Activated CD4-positive, alpha-beta T cell treated with anti-CD3 and anti-CD28 coated beads, Interleukin-2, amount 10 ng/mL, durations not matched to agents 7 days and 5 days (primary cell): ENCODE measurements at regions not wholly inside any gene's neighbourhood (a gene's known extent, or its start where the extent isn't known, plus 50 kb on each side); places are given as distances from the start of the nearest gene placed in this dataset.

Source experiments
- CTCF ChIA-PET: fragments of 350-600 bp; sonication (Branson Sonifier 250); formaldehyde crosslinking; loops from one replicate; lab custom pipeline; 2021; ENCODE audit warnings: antibody characterized with exemption; lab: Charles Lee
- POLR2A ChIA-PET: fragments of 350-600 bp; sonication (Branson Sonifier 250); formaldehyde crosslinking; loops from one replicate; lab custom pipeline; 2021; ENCODE audit warnings: antibody characterized with exemption; lab: Charles Lee
- DNase-seq: peaks from one replicate; pipeline ENCODE4 v3.0.0-alpha.2; 2020
- H3K27ac Mint-ChIP-seq: one replicate; pipeline ENCODE4 v1.8.0; 2021; ENCODE audit warnings: mild to moderate bottlenecking, moderate library complexity, mixed read lengths
- H3K27me3 Mint-ChIP-seq: one replicate; pipeline ENCODE4 v1.8.0; 2021; ENCODE audit warnings: mixed read lengths
- H3K36me3 Mint-ChIP-seq: one replicate; pipeline ENCODE4 v1.8.0; 2021; ENCODE audit warnings: low read depth, mixed read lengths
- H3K4me1 Mint-ChIP-seq: one replicate; pipeline ENCODE4 v1.8.0; 2021; ENCODE audit warnings: mixed read lengths
- H3K4me3 Mint-ChIP-seq: one replicate; pipeline ENCODE4 v1.8.0; 2021; ENCODE audit warnings: mild to moderate bottlenecking, moderate library complexity, mixed read lengths
- H3K9me3 Mint-ChIP-seq: one replicate; pipeline ENCODE4 v1.8.0; 2021; ENCODE audit warnings: mixed read lengths

DNA sequence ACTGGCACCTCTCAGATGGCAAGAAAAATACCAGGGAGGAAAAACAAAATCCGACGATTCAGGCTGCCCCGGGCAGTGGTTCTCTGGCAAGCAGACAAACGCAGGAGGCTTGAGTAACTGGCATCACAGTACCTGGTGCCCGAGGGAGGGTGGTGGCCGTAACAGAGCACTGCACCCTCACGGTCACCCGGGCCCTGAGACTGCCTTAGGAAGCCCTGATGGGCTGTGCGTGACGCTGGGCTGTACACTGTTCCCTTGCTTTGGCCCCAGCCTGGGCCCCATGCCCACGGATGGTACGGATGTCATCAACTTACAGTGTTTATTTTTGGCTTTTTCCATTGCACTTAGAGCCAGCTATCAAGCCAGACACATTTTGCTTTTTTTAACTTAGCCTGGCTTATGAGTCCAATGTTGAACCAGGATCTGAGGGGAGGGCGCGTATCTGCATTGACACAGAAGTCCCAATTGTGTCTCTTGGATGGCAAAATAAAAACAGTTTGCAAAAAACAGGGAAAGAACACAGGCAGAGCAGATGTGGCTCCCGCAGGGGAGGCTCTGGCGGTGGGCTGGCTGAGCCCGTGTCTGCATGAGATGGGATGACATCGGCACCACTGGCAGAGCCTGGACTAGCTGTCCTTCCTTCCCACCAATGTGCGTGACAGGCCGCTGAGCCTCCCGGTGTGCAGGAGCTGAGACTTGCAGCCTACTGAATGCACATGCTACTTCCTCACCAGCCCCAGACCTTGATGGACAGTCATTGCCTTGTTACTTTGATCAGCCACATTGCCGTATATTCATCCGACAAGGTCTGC is 287.7 kb downstream of the FOXL1 start:
- Mint-ChIP-seq H3K27ac (no peak overlapping the region), H3K4me1 (no peaks in the 10 kb centered on the region), H3K27me3 (no peaks in the 10 kb centered on the region), H3K9me3 (no peaks in the 10 kb centered on the region), H3K36me3 (no peaks in the 10 kb centered on the region), H3K4me3 (no peak overlapping the region)
- ChIA-PET POLR2A (no interaction called here), CTCF (no interaction called here)
- DNase-seq = no peak

DNA sequence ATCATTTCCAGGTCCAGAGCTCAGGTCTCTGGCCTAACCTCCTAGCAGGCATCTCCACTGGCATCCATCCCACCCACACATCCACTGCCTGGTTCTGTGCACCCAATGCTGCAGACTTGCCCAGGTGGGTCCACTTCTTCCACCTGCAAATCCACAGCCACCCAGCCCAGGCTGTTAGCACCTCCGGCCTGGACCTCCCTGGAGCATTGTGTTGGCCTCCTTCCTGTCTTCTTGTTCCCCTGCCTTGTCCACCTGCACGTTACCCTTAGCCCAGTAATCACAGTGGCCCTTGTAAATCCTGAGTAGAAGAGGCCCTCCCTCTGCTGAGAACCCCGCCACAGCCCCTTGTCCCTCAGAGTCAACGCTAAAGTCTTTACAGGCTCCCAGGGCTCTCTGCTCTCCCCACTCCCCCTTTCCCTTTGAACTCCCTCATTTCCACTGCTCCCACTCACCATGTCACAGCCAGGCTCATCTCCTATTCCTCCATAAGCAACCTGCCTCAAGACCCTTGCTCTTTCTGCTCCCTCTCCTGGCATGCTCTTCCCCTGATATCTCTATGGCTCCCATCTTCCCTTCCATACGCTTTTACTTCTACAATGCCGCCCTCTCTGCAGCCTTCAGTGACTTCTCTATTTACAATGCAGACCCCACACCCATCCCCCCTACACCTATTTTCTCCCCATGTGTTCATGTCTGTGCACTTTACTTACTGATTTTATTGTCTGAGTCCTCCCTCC is 288.8 kb downstream of the FOXL1 start:
- Mint-ChIP-seq H3K27me3 (no peaks in the 10 kb centered on the region), H3K27ac (no peak overlapping the region), H3K36me3 (no peaks in the 10 kb centered on the region), H3K9me3 (no peaks in the 10 kb centered on the region), H3K4me1 (no peaks in the 10 kb centered on the region), H3K4me3 (no peak overlapping the region)
- CTCF ChIA-PET = no interaction called here
- POLR2A ChIA-PET = no interaction called here
- no peak for DNase-seq

DNA sequence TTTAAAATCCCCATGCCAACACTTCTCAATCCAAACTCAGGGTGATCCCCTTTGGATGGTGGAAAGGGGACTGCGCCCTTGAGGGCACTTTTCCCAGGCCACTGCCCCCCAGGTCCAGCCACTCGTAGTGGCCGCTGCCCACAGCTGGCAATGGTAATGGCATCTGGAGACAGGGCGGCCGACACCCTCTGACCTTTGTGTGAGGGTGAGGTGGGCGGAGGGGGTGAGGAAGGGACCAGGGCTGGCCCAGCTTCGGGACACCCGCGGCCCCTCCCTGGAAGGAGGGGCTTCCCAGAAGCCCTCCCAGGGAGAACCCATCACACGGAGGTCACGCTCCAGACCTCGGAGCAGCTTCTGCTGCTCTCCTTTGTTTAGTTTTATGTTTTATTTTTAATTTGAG is 289.7 kb downstream of the FOXL1 start:
- Mint-ChIP-seq H3K27me3 (no peaks in the 10 kb centered on the region), H3K4me1 (no peaks in the 10 kb centered on the region), H3K27ac (no peak overlapping the region), H3K36me3 (no peaks in the 10 kb centered on the region), H3K9me3 (no peaks in the 10 kb centered on the region), H3K4me3 (no peak overlapping the region)
- ChIA-PET CTCF (no interaction called here), POLR2A (no interaction called here)
- DNase-seq = no peak

DNA sequence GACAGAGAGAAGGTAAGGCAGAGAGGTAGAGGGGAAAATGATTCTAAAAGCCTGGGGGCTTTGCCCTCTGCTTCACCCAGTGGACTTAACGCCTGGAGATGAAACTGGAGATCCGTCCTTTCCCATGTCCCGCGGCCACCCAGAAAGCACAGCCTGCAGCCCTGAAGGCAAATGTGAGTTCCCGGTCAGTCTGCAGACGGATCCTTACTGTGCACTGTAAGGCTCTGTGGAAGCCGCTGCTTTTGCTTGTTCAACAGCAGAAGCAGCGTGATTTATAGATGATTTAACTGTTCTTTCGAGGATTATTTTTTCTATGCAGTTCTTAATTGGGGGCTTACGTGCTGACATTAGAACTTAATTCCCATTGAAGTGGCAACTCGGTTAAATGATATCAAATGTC is 290.4 kb downstream of the FOXL1 start:
- Mint-ChIP-seq H3K4me1 (no peaks in the 10 kb centered on the region), H3K27ac (no peak overlapping the region), H3K9me3 (no peaks in the 10 kb centered on the region), H3K36me3 (no peaks in the 10 kb centered on the region), H3K4me3 (no peak overlapping the region), H3K27me3 (no peaks in the 10 kb centered on the region)
- ChIA-PET POLR2A (no interaction called here), CTCF (interaction anchor here (0.8 kb wide), 1 partner anchor 23 kb away, joined by 3 read pairs; no protein-coding TSS in a partner anchor)
- DNase-seq = no peak

DNA sequence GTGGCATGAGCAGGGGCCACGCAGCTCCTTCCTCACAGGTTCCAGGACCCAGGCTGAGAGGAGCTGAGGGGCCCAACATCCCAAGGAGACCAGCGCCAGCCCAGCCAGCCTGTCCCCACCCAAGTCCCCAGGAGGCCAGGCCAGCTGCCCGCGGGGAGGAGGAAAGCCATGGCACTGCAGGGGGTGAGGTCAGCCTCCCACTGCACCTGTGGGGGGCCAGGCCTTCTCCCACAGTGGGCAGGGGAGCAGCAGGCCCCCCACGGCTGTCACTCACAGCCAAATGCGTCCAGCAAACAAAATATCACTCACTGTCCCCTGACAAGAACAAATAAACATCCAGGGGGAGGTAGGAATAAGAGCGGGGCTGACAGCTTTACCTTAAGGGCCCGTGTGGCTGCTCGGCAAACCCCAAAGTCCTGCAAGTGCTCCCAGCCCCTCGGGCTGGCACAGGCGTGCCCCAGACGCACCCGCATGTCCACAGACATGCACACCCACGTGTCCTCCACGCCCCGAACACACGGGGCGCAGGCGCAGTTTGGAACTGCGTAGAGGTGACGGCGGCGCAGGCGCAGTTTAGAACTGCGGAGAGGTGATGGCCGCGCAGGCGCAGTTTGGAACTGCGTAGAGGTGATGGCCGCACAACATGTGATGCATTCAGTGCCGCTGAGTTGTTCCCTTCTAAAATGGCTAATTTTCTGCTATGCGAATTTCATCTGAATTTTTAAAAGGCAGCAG is 291.1 kb downstream of the FOXL1 start:
- ChIA-PET POLR2A (no interaction called here), CTCF (interaction anchor here (0.8 kb wide), 1 partner anchor 23 kb away, joined by 3 read pairs; no protein-coding TSS in a partner anchor)
- H3K27ac Mint-ChIP-seq = no peak overlapping the region
- no peak overlapping the region for H3K4me3 Mint-ChIP-seq
- no peaks in the 10 kb centered on the region for H3K4me1 Mint-ChIP-seq
- no peaks in the 10 kb centered on the region for H3K27me3 Mint-ChIP-seq
- no peaks in the 10 kb centered on the region for H3K36me3 Mint-ChIP-seq
- no peak for DNase-seq
- H3K9me3 Mint-ChIP-seq = no peaks in the 10 kb centered on the region

DNA sequence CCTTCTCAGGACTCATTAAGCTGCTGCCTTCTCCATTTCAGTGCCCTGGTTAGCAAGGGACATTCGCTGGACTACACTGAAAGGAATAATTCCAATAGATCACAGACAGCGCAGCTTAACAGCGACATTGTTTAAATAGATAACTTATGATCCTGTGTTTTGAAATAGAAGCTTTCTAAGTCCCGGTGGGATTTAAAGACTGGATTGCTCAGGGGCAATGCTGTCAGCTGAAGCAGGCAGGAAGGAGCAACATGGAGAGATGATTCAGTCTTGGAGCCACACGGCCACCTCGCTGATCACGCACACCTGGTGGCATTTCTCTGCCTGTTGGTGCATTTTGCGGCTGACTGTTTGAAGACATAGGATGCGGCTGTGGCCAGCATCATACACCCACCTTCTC is 292.0 kb downstream of the FOXL1 start:
- no peaks in the 10 kb centered on the region for H3K4me1 Mint-ChIP-seq
- no peak for DNase-seq
- H3K36me3 Mint-ChIP-seq = no peaks in the 10 kb centered on the region
- no peaks in the 10 kb centered on the region for H3K9me3 Mint-ChIP-seq
- CTCF ChIA-PET = no interaction called here
- H3K27ac Mint-ChIP-seq = no peak overlapping the region
- POLR2A ChIA-PET = no interaction called here
- no peaks in the 10 kb centered on the region for H3K27me3 Mint-ChIP-seq
- no peak overlapping the region for H3K4me3 Mint-ChIP-seq

DNA sequence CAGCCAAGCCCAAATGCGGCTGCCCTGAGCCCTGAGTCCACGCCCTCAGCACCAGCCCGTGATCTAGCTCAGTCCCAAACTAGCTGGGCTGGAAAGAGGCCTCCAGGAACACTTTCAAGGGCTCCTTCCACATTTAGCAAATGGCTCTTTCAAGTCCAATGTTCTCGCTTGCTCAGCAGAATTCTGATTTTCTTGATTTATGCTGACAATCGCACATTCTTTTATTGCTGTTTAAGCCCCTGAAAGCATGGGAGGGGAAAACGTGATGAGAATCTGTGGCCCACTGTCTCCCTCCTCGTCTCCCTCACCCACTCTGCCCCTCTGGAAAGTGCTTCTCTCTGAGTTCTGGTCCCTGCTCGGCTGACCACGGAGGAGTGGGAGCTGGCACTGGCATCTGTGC is 293.8 kb downstream of the FOXL1 start:
- no peaks in the 10 kb centered on the region for H3K9me3 Mint-ChIP-seq
- DNase-seq = no peak
- H3K27me3 Mint-ChIP-seq = peaks cover 4% of the 10 kb centered on the region
- no peak overlapping the region for H3K4me3 Mint-ChIP-seq
- ChIA-PET POLR2A (no interaction called here), CTCF (interaction anchor here (1.0 kb wide), 1 partner anchor 157 kb away, joined by 3 read pairs; no protein-coding TSS in a partner anchor)
- no peak overlapping the region for H3K27ac Mint-ChIP-seq
- H3K36me3 Mint-ChIP-seq = no peaks in the 10 kb centered on the region
- H3K4me1 Mint-ChIP-seq = no peaks in the 10 kb centered on the region

DNA sequence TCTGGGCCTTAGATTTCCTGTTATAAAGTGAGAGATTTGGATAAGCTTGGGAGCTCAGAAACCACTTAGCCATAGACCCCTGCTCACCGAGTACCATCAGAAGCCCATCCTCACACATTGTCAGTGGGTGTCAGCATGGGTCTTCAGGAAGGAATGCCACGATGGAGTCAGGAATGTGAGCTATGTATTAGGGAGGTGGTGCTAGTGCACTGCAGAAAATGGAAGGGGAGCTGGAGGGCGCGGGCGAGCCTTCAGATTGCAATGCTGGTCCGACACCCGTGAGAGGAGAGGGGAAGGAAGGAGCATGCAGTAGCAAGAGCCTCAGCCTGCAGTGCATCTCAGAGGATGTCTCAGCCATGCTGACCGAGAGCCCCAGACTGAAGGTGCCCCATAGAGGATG is 294.5 kb downstream of the FOXL1 start:
- H3K27ac Mint-ChIP-seq = no peak overlapping the region
- peaks cover 11% of the 10 kb centered on the region for H3K27me3 Mint-ChIP-seq
- no peak for DNase-seq
- no peaks in the 10 kb centered on the region for H3K4me1 Mint-ChIP-seq
- POLR2A ChIA-PET = no interaction called here
- H3K9me3 Mint-ChIP-seq = no peaks in the 10 kb centered on the region
- H3K4me3 Mint-ChIP-seq = no peak overlapping the region
- H3K36me3 Mint-ChIP-seq = no peaks in the 10 kb centered on the region
- CTCF ChIA-PET = interaction anchor here (1.0 kb wide), 1 partner anchor 157 kb away, joined by 3 read pairs; no protein-coding TSS in a partner anchor

DNA sequence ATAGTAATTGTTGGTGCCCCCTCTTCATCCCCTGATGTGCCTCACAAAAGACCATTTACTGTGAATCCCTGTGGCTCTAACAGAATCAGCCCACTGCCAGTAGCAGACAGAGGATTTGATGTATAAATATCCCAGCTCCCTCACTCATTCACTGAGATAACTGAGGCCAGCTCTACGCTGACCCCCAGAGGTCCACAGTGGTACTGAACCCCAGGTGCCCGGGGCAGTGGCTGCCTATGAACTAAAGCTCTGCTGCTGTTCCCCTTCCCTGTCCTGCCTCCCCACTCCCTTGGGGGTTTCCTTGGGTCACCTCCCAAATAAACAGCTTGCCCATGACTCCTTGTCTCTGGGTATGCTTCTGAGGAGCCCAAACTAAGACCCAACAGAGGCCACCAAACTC is 295.8 kb downstream of the FOXL1 start:
- ChIA-PET CTCF (interaction anchor here (0.6 to 1.3 kb wide), 4 partner anchors 298 to 411 kb away, joined by 3 to 5 read pairs (median 4); no protein-coding TSS in a partner anchor), POLR2A (no interaction called here)
- Mint-ChIP-seq H3K27me3 (peaks cover 23% of the 10 kb centered on the region), H3K4me1 (no peaks in the 10 kb centered on the region), H3K27ac (no peak overlapping the region), H3K4me3 (no peak overlapping the region), H3K9me3 (no peaks in the 10 kb centered on the region), H3K36me3 (no peaks in the 10 kb centered on the region)
- peak; percentile 27 for DNase-seq

DNA sequence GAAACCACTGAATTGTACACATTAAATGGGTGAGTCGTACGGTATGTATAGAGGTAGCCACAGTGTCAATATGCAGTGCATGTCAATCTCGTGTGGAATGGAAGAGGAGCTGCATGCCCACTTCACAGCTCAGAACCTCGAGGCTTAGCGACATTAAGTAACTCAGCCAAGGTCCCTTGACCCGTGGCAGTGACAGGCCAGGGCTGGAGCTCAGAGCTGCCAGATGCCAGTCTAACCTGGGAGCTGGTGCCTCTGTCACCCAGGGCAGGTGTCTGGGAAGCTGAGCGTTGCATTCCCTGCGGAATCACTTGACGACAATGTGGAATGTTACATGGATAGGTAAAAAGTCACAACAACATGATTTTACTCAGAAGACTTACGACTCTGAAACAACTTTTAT is 298.1 kb downstream of the FOXL1 start:
- H3K4me3 Mint-ChIP-seq = no peak overlapping the region
- H3K9me3 Mint-ChIP-seq = no peaks in the 10 kb centered on the region
- H3K4me1 Mint-ChIP-seq = no peaks in the 10 kb centered on the region
- H3K27me3 Mint-ChIP-seq = peaks cover 31% of the 10 kb centered on the region
- no peaks in the 10 kb centered on the region for H3K36me3 Mint-ChIP-seq
- CTCF ChIA-PET = no interaction called here
- no peak for DNase-seq
- no peak overlapping the region for H3K27ac Mint-ChIP-seq
- POLR2A ChIA-PET = no interaction called here

DNA sequence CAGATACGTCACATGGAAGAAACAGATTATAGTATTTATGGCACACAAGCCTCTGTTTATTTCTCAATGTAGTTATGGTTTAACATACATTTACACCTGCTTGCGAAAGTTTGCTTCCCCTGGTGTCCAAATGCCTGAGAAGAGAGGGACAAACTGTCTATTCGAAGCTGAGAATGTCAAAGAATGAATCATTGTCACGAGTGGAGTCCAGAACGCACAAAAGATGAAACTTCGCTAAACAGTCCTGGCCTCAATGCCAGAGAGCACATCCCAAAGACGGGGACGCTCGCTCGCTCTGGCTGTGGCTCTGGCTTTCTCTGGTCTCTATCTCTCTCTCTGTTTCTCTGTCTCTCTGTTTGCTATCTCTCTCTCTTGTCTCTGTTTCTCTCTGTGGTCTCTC is 298.8 kb downstream of the FOXL1 start:
- H3K4me1 Mint-ChIP-seq = no peaks in the 10 kb centered on the region
- H3K4me3 Mint-ChIP-seq = no peak overlapping the region
- H3K36me3 Mint-ChIP-seq = no peaks in the 10 kb centered on the region
- CTCF ChIA-PET = no interaction called here
- H3K9me3 Mint-ChIP-seq = no peaks in the 10 kb centered on the region
- no peak for DNase-seq
- POLR2A ChIA-PET = no interaction called here
- H3K27me3 Mint-ChIP-seq = peaks cover 31% of the 10 kb centered on the region
- no peak overlapping the region for H3K27ac Mint-ChIP-seq

DNA sequence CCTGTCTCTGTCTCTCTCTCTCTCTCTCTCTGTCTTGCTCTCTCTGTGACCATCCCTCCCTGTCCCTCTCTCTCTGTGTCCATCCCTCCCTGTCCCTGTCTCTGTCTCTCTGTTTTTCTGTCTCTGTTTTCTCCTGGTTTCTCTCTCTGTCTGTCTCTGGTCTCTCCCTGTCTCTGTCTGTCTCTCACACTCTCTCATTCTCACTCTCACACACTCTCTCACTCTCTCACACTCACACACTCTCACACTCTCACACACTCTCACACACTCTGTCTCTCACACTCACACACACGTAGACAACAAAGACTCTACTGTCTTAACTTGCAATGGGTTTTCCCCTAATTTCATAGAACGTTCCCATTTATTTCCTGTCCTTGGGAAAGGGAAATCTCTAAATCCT is 299.5 kb downstream of the FOXL1 start:
- Mint-ChIP-seq H3K36me3 (no peaks in the 10 kb centered on the region), H3K27me3 (peaks cover 31% of the 10 kb centered on the region), H3K4me3 (no peak overlapping the region), H3K4me1 (no peaks in the 10 kb centered on the region), H3K27ac (no peak overlapping the region), H3K9me3 (no peaks in the 10 kb centered on the region)
- CTCF ChIA-PET = no interaction called here
- DNase-seq = no peak
- POLR2A ChIA-PET = no interaction called here
